K562 (cell line): ENCODE measurements at regions not wholly inside any gene's neighbourhood (a gene's known extent, or its start where the extent isn't known, plus 50 kb on each side); places are given as distances from the start of the nearest gene placed in this dataset.

Experiments used
- ATAC-seq: fragments of 200-7000 bp; cut with Tn5 transposase; 3 replicates; pipeline ENCODE4 v1.9.1; 2020; ENCODE audit warnings: moderate library complexity
- BruUV-seq: library from RNA; stranded (reverse); fragments of 400-500 nt; replicated peaks from 2 replicates; lab custom pipeline; 2021; lab: Mats Ljungman, UMichigan
- CTCF ChIA-PET: fragments of 300-600 bp; formaldehyde crosslinking; extraction: SDS; loops from one replicate; lab custom pipeline; 2021; ENCODE audit warnings: low intra/inter-chr PET ratio; lab: Yijun Ruan, JAX
- POLR2A ChIA-PET: fragments of 300-600, 350-650 bp; sonication (Branson Sonifier 250); formaldehyde crosslinking; extraction: SDS; loops from one replicate; lab custom pipeline; 2021; ENCODE audit warnings: antibody characterized with exemption, inconsistent platforms; lab: Yijun Ruan, JAX
- DNase-seq, 4 experiments: peaks; one replicate each; pipeline versions ENCODE4 v3.0.0 to v3.0.0-alpha.2; 2011 to 2018; ENCODE audit warnings: low spot score in 3 of 4, mixed read lengths in 3 of 4; ENCODE audit errors: extremely low read depth in 1 of 4
- FAIRE-seq: peaks from 2 replicates; lab custom pipeline; 2011; peaks lifted over from hg19 to GRCh38; lab: Jason Lieb, UNC
- H2AFZ ChIP-seq: 2 replicates; pipeline ENCODE4 v1.6.0; 2011; ENCODE audit warnings: low read depth, low read length, control low read depth, inconsistent platforms
- H3K27ac ChIP-seq: fragments of 200-600 bp; 3 replicates; pipeline ENCODE4 v1.8.0; 2011; ENCODE audit warnings: low read depth, mild to moderate bottlenecking, control low read depth, inconsistent platforms, low read length, moderate library complexity, mixed read lengths; ENCODE audit errors: extremely low read depth
- H3K27me3 ChIP-seq, 2 experiments: fragments of 300-600 bp in 1 of 2; 2 replicates in 1 of 2; 3 replicates in 1 of 2; pipeline versions ENCODE4 v1.6.0 to v1.8.0; 2011; ENCODE audit warnings: inconsistent platforms in 2 of 2, low read length in 2 of 2, mild to moderate bottlenecking in 1 of 2, mixed read lengths in 1 of 2, moderate library complexity in 1 of 2; ENCODE audit not compliant: control insufficient read depth in 2 of 2, insufficient read depth in 2 of 2
- H3K36me3 ChIP-seq: fragments of 300-600 bp; 3 replicates; pipeline ENCODE4 v1.8.0; 2011; ENCODE audit warnings: mild to moderate bottlenecking, low read length, inconsistent platforms; ENCODE audit not compliant: control insufficient read depth, insufficient read depth
- H3K4me1 ChIP-seq, 2 experiments: fragments of 200-600 bp in 1 of 2; replicated peaks in 1 of 2; 2 replicates in 1 of 2; 3 replicates in 1 of 2; pipeline versions ENCODE4 v1.5.1 to v1.8.0; 2011; ENCODE audit warnings: inconsistent platforms in 2 of 2, low read length in 2 of 2, mild to moderate bottlenecking in 1 of 2, mixed read lengths in 1 of 2, moderate library complexity in 1 of 2; ENCODE audit not compliant: control insufficient read depth in 2 of 2, insufficient read depth in 2 of 2
- H3K4me2 ChIP-seq: 2 replicates; pipeline ENCODE4 v1.6.1; 2011; ENCODE audit warnings: low read length, control low read depth, inconsistent platforms, mixed read lengths; ENCODE audit not compliant: insufficient read depth
- H3K4me3 ChIP-seq: fragments of 200-600 bp; sonication (generic), shearing (Covaris generic); 2 replicates; pipeline ENCODE4 v1.5.1; 2016; ENCODE audit warnings: control low read depth, inconsistent platforms
- H3K79me2 ChIP-seq: fragments of 200-600 bp; 3 replicates; pipeline ENCODE4 v1.8.0; 2011; ENCODE audit warnings: low read length, inconsistent platforms; ENCODE audit not compliant: control insufficient read depth, insufficient read depth
- H3K9ac ChIP-seq, 2 experiments: 2 replicates each; pipeline versions ENCODE4 v1.6.0 to v1.6.1; 2011; ENCODE audit warnings: low read depth in 2 of 2, low read length in 2 of 2, control low read depth in 1 of 2, inconsistent platforms in 1 of 2, mild to moderate bottlenecking in 1 of 2, mixed read lengths in 1 of 2; ENCODE audit not compliant: insufficient read depth in 1 of 2
- H3K9me1 ChIP-seq: one replicate; pipeline ENCODE4 v1.6.0; 2011; ENCODE audit warnings: inconsistent platforms, mild to moderate bottlenecking, low read length, moderate library complexity; ENCODE audit not compliant: control insufficient read depth, insufficient read depth
- H3K9me3 ChIP-seq: replicated peaks from 2 replicates; pipeline ENCODE4 v1.5.1; 2011; ENCODE audit warnings: low read depth, low read length, inconsistent platforms; ENCODE audit not compliant: control insufficient read depth, insufficient read depth
- H4K20me1 ChIP-seq: replicated peaks from 2 replicates; pipeline ENCODE4 v1.6.1; 2011; ENCODE audit warnings: low read length, inconsistent platforms, mixed read lengths; ENCODE audit not compliant: control insufficient read depth, insufficient read depth
- BRF1 ChIP-seq: IDR thresholded peaks from 3 replicates; pipeline ENCODE4 v1.6.1; 2011; ENCODE audit warnings: borderline replicate concordance, mild to moderate bottlenecking; ENCODE audit not compliant: insufficient read length; ENCODE audit errors: extremely low read depth
- CBFA2T3 ChIP-seq: fragments of 450-650 bp; IDR thresholded peaks from 2 replicates; pipeline ENCODE4 v1.6.1; 2017
- MCM3 ChIP-seq: fragments of 450-650 bp; IDR thresholded peaks from 2 replicates; pipeline ENCODE4 v1.6.1; 2016
- RAD21 ChIP-seq, 2 experiments: fragments of 250-450 bp in 1 of 2; fragments of 450-650 bp in 1 of 2; sonication (Bioruptor Pico) in 1 of 2; formaldehyde crosslinking in 1 of 2; IDR thresholded peaks in 1 of 2; conservative IDR thresholded peaks in 1 of 2; 2 replicates each; pipeline versions ENCODE4 v1.4.0 to v1.8.0; 2020 to 2022; ENCODE audit warnings: mild to moderate bottlenecking in 2 of 2, moderate library complexity in 1 of 2
- RBM39 ChIP-seq: fragments of 200-400 bp; formaldehyde crosslinking; optimal IDR thresholded peaks from 2 replicates; pipeline ENCODE3; 2018; ENCODE audit warnings: low read depth, low read length
- YY1 ChIP-seq, 3 experiments: IDR thresholded peaks; 2 replicates each; pipeline ENCODE4 v1.6.1; 2011; ENCODE audit warnings: low read length in 2 of 3, mild to moderate bottlenecking in 2 of 3, moderate library complexity in 2 of 3, borderline replicate concordance in 1 of 3, control low read depth in 1 of 3, low read depth in 1 of 3; ENCODE audit not compliant: insufficient read depth in 3 of 3, insufficient replicate concordance in 2 of 3, control insufficient read depth in 1 of 3, insufficient read length in 1 of 3; ENCODE audit errors: extremely low read depth in 1 of 3
- WGBS: fragments of 100-300 bp; shearing (Covaris generic); methylation state at CpG from one replicate; pipeline ENCODE4 v1.1.6; 2016; ENCODE audit warnings: low coverage, mixed read lengths; ENCODE audit not compliant: insufficient coverage; ENCODE audit errors: missing lambda C conversion rate; 5-methylcytosine and 5-hydroxymethylcytosine counted together
- in situ Hi-C: fragments of 300-500 bp; cut with MboI; formaldehyde crosslinking; loops from 4 replicates; pipeline ENCODE4 v1.15.0; 2018; ENCODE audit warnings: inconsistent platforms, mixed read lengths
- intact Hi-C: fragments of 100-400 bp; cut with micrococcal nuclease; formaldehyde crosslinking; loops from 2 replicates; pipeline ENCODE4 v1.14.2; 2022
- TF ChIP-seq, protein P1 (sequence below): fragments of 450-650 bp; formaldehyde crosslinking; IDR thresholded peaks from 2 replicates; pipeline ENCODE4 v1.4.0; 2020; ENCODE audit warnings: mild to moderate bottlenecking, moderate library complexity
- TF ChIP-seq, protein P2 (sequence below): sonication (generic); formaldehyde crosslinking; IDR thresholded peaks from 2 replicates; pipeline ENCODE4 v1.8.1; 2023; ENCODE audit warnings: mild to moderate bottlenecking, missing genetic modification reagents
- TF ChIP-seq, protein P3 (sequence below): fragments of 200-800 bp; sonication (Bioruptor generic); IDR thresholded peaks from 2 replicates; pipeline ENCODE4 v1.6.1; 2016; ENCODE audit warnings: missing genetic modification characterization, missing compliant biosample characterization

DNA sequence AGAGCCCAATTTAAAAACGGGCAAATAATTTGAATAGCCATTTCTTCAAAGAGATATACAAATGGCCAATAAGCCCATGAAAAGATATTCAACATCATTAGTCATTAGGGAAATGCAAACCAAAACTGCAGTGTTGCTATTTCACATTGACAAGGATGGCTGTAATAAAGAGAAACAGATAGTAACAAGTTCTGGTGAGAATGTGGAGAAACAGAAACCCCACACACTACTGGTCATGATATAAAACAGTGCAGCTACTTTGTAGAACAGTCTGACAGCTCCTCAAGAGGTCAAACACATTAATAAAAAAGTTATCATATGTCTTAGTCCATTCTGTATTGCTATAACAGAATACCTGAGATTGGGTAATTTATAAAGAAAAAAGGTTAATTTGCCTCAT, 237.0 kb upstream of the GRAMD2B start:
- Histone ChIP-seq H2AFZ (no peak overlapping the region), H3K9me1 (no peaks in the 10 kb centered on the region), H4K20me1 (no peaks in the 10 kb centered on the region), H3K9me3 (no peaks in the 10 kb centered on the region), H3K4me2 (no peak overlapping the region), H3K27ac (no peak overlapping the region), H3K36me3 (no peaks in the 10 kb centered on the region), H3K4me1 (no peaks in the 10 kb centered on the region), H3K4me3 (no peak overlapping the region), H3K79me2 (no peaks in the 10 kb centered on the region), H3K27me3 (no peaks in the 10 kb centered on the region), H3K9ac (no peak overlapping the region)
- in situ Hi-C loops (no loop called here), intact Hi-C loops (no loop called here)
- ATAC-seq (no peak), FAIRE-seq (no peak), DNase-seq (no peak)
- ChIA-PET CTCF (no interaction called here), POLR2A (no interaction called here)
- TF ChIP-seq, protein P1, sequence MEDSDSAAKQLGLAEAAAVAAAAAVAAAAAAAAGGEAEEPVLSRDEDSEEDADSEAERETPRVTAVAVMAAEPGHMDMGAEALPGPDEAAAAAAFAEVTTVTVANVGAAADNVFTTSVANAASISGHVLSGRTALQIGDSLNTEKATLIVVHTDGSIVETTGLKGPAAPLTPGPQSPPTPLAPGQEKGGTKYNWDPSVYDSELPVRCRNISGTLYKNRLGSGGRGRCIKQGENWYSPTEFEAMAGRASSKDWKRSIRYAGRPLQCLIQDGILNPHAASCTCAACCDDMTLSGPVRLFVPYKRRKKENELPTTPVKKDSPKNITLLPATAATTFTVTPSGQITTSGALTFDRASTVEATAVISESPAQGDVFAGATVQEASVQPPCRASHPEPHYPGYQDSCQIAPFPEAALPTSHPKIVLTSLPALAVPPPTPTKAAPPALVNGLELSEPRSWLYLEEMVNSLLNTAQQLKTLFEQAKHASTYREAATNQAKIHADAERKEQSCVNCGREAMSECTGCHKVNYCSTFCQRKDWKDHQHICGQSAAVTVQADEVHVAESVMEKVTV: no peak
- TF ChIP-seq YY1 (IDR thresholded peaks at IDR 0.05; ENCODE audit: borderline replicate concordance in 1 of 3, control insufficient read depth in 1 of 3, extremely low read depth in 1 of 3, insufficient read depth in 3 of 3, insufficient read length in 1 of 3, insufficient replicate concordance in 2 of 3, low read depth in 1 of 3, low read length in 2 of 3) (no peak), MCM3 (no peak), RAD21 (CRISPR knock-in tag; conservative IDR thresholded peaks at IDR 0.05 in 1 of 2, IDR thresholded peaks at IDR 0.05 in 1 of 2) (no peak), RBM39 (no peak), CBFA2T3 (no peak), BRF1 (no peak)
- TF ChIP-seq, protein P2, sequence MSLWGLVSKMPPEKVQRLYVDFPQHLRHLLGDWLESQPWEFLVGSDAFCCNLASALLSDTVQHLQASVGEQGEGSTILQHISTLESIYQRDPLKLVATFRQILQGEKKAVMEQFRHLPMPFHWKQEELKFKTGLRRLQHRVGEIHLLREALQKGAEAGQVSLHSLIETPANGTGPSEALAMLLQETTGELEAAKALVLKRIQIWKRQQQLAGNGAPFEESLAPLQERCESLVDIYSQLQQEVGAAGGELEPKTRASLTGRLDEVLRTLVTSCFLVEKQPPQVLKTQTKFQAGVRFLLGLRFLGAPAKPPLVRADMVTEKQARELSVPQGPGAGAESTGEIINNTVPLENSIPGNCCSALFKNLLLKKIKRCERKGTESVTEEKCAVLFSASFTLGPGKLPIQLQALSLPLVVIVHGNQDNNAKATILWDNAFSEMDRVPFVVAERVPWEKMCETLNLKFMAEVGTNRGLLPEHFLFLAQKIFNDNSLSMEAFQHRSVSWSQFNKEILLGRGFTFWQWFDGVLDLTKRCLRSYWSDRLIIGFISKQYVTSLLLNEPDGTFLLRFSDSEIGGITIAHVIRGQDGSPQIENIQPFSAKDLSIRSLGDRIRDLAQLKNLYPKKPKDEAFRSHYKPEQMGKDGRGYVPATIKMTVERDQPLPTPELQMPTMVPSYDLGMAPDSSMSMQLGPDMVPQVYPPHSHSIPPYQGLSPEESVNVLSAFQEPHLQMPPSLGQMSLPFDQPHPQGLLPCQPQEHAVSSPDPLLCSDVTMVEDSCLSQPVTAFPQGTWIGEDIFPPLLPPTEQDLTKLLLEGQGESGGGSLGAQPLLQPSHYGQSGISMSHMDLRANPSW (CRISPR knock-in tag): no peak
- TF ChIP-seq, protein P3, sequence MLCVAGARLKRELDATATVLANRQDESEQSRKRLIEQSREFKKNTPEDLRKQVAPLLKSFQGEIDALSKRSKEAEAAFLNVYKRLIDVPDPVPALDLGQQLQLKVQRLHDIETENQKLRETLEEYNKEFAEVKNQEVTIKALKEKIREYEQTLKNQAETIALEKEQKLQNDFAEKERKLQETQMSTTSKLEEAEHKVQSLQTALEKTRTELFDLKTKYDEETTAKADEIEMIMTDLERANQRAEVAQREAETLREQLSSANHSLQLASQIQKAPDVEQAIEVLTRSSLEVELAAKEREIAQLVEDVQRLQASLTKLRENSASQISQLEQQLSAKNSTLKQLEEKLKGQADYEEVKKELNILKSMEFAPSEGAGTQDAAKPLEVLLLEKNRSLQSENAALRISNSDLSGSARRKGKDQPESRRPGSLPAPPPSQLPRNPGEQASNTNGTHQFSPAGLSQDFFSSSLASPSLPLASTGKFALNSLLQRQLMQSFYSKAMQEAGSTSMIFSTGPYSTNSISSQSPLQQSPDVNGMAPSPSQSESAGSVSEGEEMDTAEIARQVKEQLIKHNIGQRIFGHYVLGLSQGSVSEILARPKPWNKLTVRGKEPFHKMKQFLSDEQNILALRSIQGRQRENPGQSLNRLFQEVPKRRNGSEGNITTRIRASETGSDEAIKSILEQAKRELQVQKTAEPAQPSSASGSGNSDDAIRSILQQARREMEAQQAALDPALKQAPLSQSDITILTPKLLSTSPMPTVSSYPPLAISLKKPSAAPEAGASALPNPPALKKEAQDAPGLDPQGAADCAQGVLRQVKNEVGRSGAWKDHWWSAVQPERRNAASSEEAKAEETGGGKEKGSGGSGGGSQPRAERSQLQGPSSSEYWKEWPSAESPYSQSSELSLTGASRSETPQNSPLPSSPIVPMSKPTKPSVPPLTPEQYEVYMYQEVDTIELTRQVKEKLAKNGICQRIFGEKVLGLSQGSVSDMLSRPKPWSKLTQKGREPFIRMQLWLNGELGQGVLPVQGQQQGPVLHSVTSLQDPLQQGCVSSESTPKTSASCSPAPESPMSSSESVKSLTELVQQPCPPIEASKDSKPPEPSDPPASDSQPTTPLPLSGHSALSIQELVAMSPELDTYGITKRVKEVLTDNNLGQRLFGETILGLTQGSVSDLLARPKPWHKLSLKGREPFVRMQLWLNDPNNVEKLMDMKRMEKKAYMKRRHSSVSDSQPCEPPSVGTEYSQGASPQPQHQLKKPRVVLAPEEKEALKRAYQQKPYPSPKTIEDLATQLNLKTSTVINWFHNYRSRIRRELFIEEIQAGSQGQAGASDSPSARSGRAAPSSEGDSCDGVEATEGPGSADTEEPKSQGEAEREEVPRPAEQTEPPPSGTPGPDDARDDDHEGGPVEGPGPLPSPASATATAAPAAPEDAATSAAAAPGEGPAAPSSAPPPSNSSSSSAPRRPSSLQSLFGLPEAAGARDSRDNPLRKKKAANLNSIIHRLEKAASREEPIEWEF (CRISPR knock-in tag): no peak
- WGBS: 0% methylated on average over 1 of the region's 1 CpG
- no TSS peak for BruUV-seq
